ENCODE measurements at regions not wholly inside any gene's neighbourhood (a gene's known extent, or its start where the extent isn't known, plus 50 kb on each side); places are given as distances from the start of the nearest gene placed in this dataset.

GRCh38 chr12:92224685-92225331 is 79.2 kb upstream of the BTG1 start:
- no peaks in the 10 kb centered on the region for H3K36me3 Mint-ChIP-seq
- POLR2A ChIA-PET: interaction anchor here (1.3 kb wide), 1 partner anchor 14 kb away, joined by 3 read pairs; no protein-coding TSS in a partner anchor

GRCh38 chr12:92223481-92223880 is 77.8 kb upstream of the BTG1 start:
- H3K27ac Mint-ChIP-seq: no peak overlapping the region
- DNase-seq: no peak
- intact Hi-C loops (cut with micrococcal nuclease): no loop called here
- H3K27me3 Mint-ChIP-seq: no peaks in the 10 kb centered on the region
- peaks cover 11% of the 10 kb centered on the region for H3K4me1 Mint-ChIP-seq (ENCODE audit: low read depth)
- POLR2A ChIA-PET: interaction anchor here (1.3 kb wide), 1 partner anchor 13 kb away, joined by 3 read pairs; no protein-coding TSS in a partner anchor
- no peaks in the 10 kb centered on the region for H3K36me3 Mint-ChIP-seq
- no peak overlapping the region for H3K4me3 Mint-ChIP-seq
- H3K9me3 Mint-ChIP-seq: no peaks in the 10 kb centered on the region
- CTCF ChIA-PET: interaction anchor here (0.5 to 1.2 kb wide), 2 partner anchors 185 to 364 kb away, joined by 3 read pairs; no protein-coding TSS in a partner anchor

More at GRCh38 chr12:92224685-92225331, 79.2 kb upstream of the BTG1 start:
- H3K4me3 Mint-ChIP-seq: no peak overlapping the region
- no peaks in the 10 kb centered on the region for H3K27me3 Mint-ChIP-seq
- DNase-seq: no peak
- H3K9me3 Mint-ChIP-seq: no peaks in the 10 kb centered on the region
- H3K4me1 Mint-ChIP-seq (ENCODE audit: low read depth): peaks cover 4% of the 10 kb centered on the region
- intact Hi-C loops (cut with micrococcal nuclease): no loop called here
- H3K27ac Mint-ChIP-seq: no peak overlapping the region
- CTCF ChIA-PET: no interaction called here

GRCh38 chr12:92221656-92222315 is 76.1 kb upstream of the BTG1 start:
- Mint-ChIP-seq H3K4me1 (ENCODE audit: low read depth) (peaks cover 21% of the 10 kb centered on the region), H3K27me3 (no peaks in the 10 kb centered on the region), H3K4me3 (no peak overlapping the region), H3K36me3 (no peaks in the 10 kb centered on the region), H3K9me3 (no peaks in the 10 kb centered on the region), H3K27ac (no peak overlapping the region)
- DNase-seq: no peak
- ChIA-PET POLR2A (interaction anchor here (1.1 kb wide), 1 partner anchor 76 kb away, joined by 3 read pairs; the partner anchor contains the start of gene BTG1), CTCF (no interaction called here)
- intact Hi-C loops (cut with micrococcal nuclease): no loop called here

GRCh38 chr12:92218394-92219077 is 72.9 kb upstream of the BTG1 start:
- Mint-ChIP-seq H3K27me3 (no peaks in the 10 kb centered on the region), H3K4me1 (ENCODE audit: low read depth) (peaks cover 23% of the 10 kb centered on the region), H3K36me3 (no peaks in the 10 kb centered on the region), H3K9me3 (no peaks in the 10 kb centered on the region), H3K27ac (peak overlapping the region; percentile 74), H3K4me3 (no peak overlapping the region)
- ChIA-PET CTCF (interaction anchor here (1.1 to 1.7 kb wide), 6 partner anchors 10 to 284 kb away, joined by 3 to 8 read pairs (median 4); partner anchors contain the start of gene BTG1), POLR2A (interaction anchor here (0.8 to 2.2 kb wide), 5 partner anchors 9 to 284 kb away, joined by 3 to 15 read pairs (median 5); partner anchors contain the start of gene BTG1)
- no peak for DNase-seq
- intact Hi-C loops (cut with micrococcal nuclease): loop anchor here (1.0 to 10.0 kb wide), 9 partner anchors 8 to 440 kb away; no protein-coding TSS in a partner anchor

- peaks cover 8% of the 10 kb centered on the region for H3K9me3 Mint-ChIP-seq
- intact Hi-C loops (cut with micrococcal nuclease): loop anchor here (5.0 to 10.0 kb wide), 3 partner anchors 171 to 341 kb away; no protein-coding TSS in a partner anchor
- no peaks in the 10 kb centered on the region for H3K27me3 Mint-ChIP-seq
- DNase-seq: no peak
- H3K36me3 Mint-ChIP-seq: peaks cover 4% of the 10 kb centered on the region
- H3K4me1 Mint-ChIP-seq (ENCODE audit: low read depth): peaks cover 28% of the 10 kb centered on the region
- ChIA-PET POLR2A (no interaction called here), CTCF (no interaction called here)
- H3K27ac Mint-ChIP-seq: no peak overlapping the region
- H3K4me3 Mint-ChIP-seq: no peak overlapping the region
Measured at GRCh38 chr12:92216092-92216491, 70.4 kb upstream of the BTG1 start.

GRCh38 chr12:92215358-92215757 is 69.7 kb upstream of the BTG1 start:
- H3K27me3 Mint-ChIP-seq: no peaks in the 10 kb centered on the region
- H3K4me3 Mint-ChIP-seq: no peak overlapping the region
- intact Hi-C loops (cut with micrococcal nuclease): loop anchor here (5.0 to 10.0 kb wide), 3 partner anchors 171 to 342 kb away; no protein-coding TSS in a partner anchor
- peaks cover 31% of the 10 kb centered on the region for H3K4me1 Mint-ChIP-seq (ENCODE audit: low read depth)
- H3K27ac Mint-ChIP-seq: no peak overlapping the region
- DNase-seq: no peak
- POLR2A ChIA-PET: no interaction called here
- peaks cover 8% of the 10 kb centered on the region for H3K9me3 Mint-ChIP-seq
- CTCF ChIA-PET: interaction anchor here (1.2 kb wide), 1 partner anchor 833 kb away, joined by 3 read pairs; no protein-coding TSS in a partner anchor
- peaks cover 4% of the 10 kb centered on the region for H3K36me3 Mint-ChIP-seq

- ChIA-PET POLR2A (interaction anchor here (6.8 kb wide), 1 partner anchor 68 kb away, joined by 75 read pairs; the partner anchor contains the start of gene BTG1), CTCF (interaction anchor here (1.3 to 1.7 kb wide), 2 partner anchors 194 to 358 kb away, joined by 5 to 6 read pairs; no protein-coding TSS in a partner anchor)
- H3K27me3 Mint-ChIP-seq: no peaks in the 10 kb centered on the region
- intact Hi-C loops (cut with micrococcal nuclease): loop anchor here (5.0 to 10.0 kb wide), 2 partner anchors 84 to 168 kb away; no protein-coding TSS in a partner anchor
- no peak overlapping the region for H3K4me3 Mint-ChIP-seq
- H3K36me3 Mint-ChIP-seq: peaks cover 4% of the 10 kb centered on the region
- H3K9me3 Mint-ChIP-seq: peaks cover 8% of the 10 kb centered on the region
- H3K27ac Mint-ChIP-seq: no peak overlapping the region
- no peak for DNase-seq
- H3K4me1 Mint-ChIP-seq (ENCODE audit: low read depth): peaks cover 38% of the 10 kb centered on the region
Measured at GRCh38 chr12:92213166-92213565, 67.5 kb upstream of the BTG1 start.

GRCh38 chr12:92210071-92210470 is 64.4 kb upstream of the BTG1 start:
- Mint-ChIP-seq H3K4me1 (ENCODE audit: low read depth) (peaks cover 39% of the 10 kb centered on the region), H3K27me3 (no peaks in the 10 kb centered on the region), H3K9me3 (peaks cover 8% of the 10 kb centered on the region), H3K36me3 (peaks cover 4% of the 10 kb centered on the region), H3K27ac (peak overlapping the region; percentile 54), H3K4me3 (no peak overlapping the region)
- CTCF ChIA-PET: interaction anchor here (0.7 to 3.1 kb wide), 5 partner anchors 63 to 399 kb away, joined by 3 to 18 read pairs (median 5); partner anchors contain the start of gene BTG1
- intact Hi-C loops (cut with micrococcal nuclease): loop anchor here (1.0 to 10.0 kb wide), 4 partner anchors 8 to 165 kb away; no protein-coding TSS in a partner anchor
- DNase-seq: no peak
- POLR2A ChIA-PET: interaction anchor here (0.6 to 6.8 kb wide), 6 partner anchors 9 to 194 kb away, joined by 3 to 75 read pairs (median 4); partner anchors contain the start of gene BTG1

GRCh38 chr12:92208613-92209121 is 63.0 kb upstream of the BTG1 start:
- DNase-seq: no peak
- CTCF ChIA-PET: interaction anchor here (1.4 to 3.1 kb wide), 3 partner anchors 10 to 397 kb away, joined by 4 to 18 read pairs (median 8); partner anchors contain the start of gene BTG1
- intact Hi-C loops (cut with micrococcal nuclease): loop anchor here (1.0 to 2.0 kb wide), 7 partner anchors 62 to 827 kb away; no protein-coding TSS in a partner anchor
- Mint-ChIP-seq H3K36me3 (peaks cover 4% of the 10 kb centered on the region), H3K27me3 (no peaks in the 10 kb centered on the region), H3K4me1 (ENCODE audit: low read depth) (peaks cover 35% of the 10 kb centered on the region), H3K4me3 (peak overlapping the region; percentile 70), H3K9me3 (peaks cover 8% of the 10 kb centered on the region), H3K27ac (peak overlapping the region; percentile 87)
- POLR2A ChIA-PET: interaction anchor here (0.6 to 6.8 kb wide), 5 partner anchors 10 to 197 kb away, joined by 5 to 75 read pairs (median 5); partner anchors contain the start of gene BTG1

- CTCF ChIA-PET: no interaction called here
Measured at GRCh38 chr12:92206596-92206995, 61.0 kb upstream of the BTG1 start.

GRCh38 chr12:92206011-92206410 is 60.4 kb upstream of the BTG1 start:
- POLR2A ChIA-PET: interaction anchor here (0.6 kb wide), 1 partner anchor 65 kb away, joined by 3 read pairs; no protein-coding TSS in a partner anchor
- Mint-ChIP-seq H3K4me3 (no peak overlapping the region), H3K27me3 (no peaks in the 10 kb centered on the region), H3K4me1 (ENCODE audit: low read depth) (peaks cover 30% of the 10 kb centered on the region), H3K36me3 (no peaks in the 10 kb centered on the region), H3K9me3 (no peaks in the 10 kb centered on the region), H3K27ac (no peak overlapping the region)
- CTCF ChIA-PET: no interaction called here
- intact Hi-C loops (cut with micrococcal nuclease): no loop called here
- DNase-seq: no peak

More at GRCh38 chr12:92206596-92206995, 61.0 kb upstream of the BTG1 start:
- Mint-ChIP-seq H3K4me3 (no peak overlapping the region), H3K27me3 (no peaks in the 10 kb centered on the region), H3K4me1 (ENCODE audit: low read depth) (peaks cover 30% of the 10 kb centered on the region), H3K9me3 (peaks cover 5% of the 10 kb centered on the region), H3K27ac (no peak overlapping the region), H3K36me3 (no peaks in the 10 kb centered on the region)
- intact Hi-C loops (cut with micrococcal nuclease): no loop called here
- POLR2A ChIA-PET: interaction anchor here (0.6 kb wide), 1 partner anchor 65 kb away, joined by 3 read pairs; no protein-coding TSS in a partner anchor
- DNase-seq: no peak

All from activated CD4-positive, alpha-beta memory T cell treated with anti-CD3 and anti-CD28 coated beads for 36 hours (primary cell).